ENCODE measurements at regions not wholly inside any gene's neighbourhood (a gene's known extent, or its start where the extent isn't known, plus 50 kb on each side); places are given as distances from the start of the nearest gene placed in this dataset.

GRCh38 chr12:19643635-19644034, 204.3 kb downstream of the AEBP2 start:
- no peaks in the 10 kb centered on the region for H4K20me1 ChIP-seq (replicated peaks; ENCODE audit: control insufficient read depth, insufficient read depth, low read length)
- FAIRE-seq (no peak), DNase-seq (ENCODE audit: extremely low read depth in 1 of 4, low spot score in 3 of 4) (peak in 2 of 4 experiments; percentile 3 to 5), ATAC-seq (no peak)
- H3K36me3 ChIP-seq (ENCODE audit: control insufficient read depth, insufficient read depth, low read length) = no peaks in the 10 kb centered on the region
- WGBS (ENCODE audit: insufficient coverage, low coverage, missing lambda C conversion rate) = 0% methylated on average over 5 of the region's 5 CpGs
- H3K79me2 ChIP-seq (ENCODE audit: control insufficient read depth, insufficient read depth, low read length) = no peaks in the 10 kb centered on the region
- H3K9ac ChIP-seq (ENCODE audit: insufficient read depth in 1 of 2, low read depth in 2 of 2, low read length in 2 of 2) = no peak overlapping the region
- CTCF ChIA-PET (ENCODE audit: low intra/inter-chr PET ratio) = no interaction called here
- POLR2A ChIA-PET = no interaction called here
- in situ Hi-C loops (cut with MboI) = no loop called here
- intact Hi-C loops (cut with micrococcal nuclease) = loop anchor here (1.0 kb wide), 1 partner anchor 70 kb away; no protein-coding TSS in a partner anchor
- no peaks in the 10 kb centered on the region for H3K9me3 ChIP-seq (replicated peaks; ENCODE audit: control insufficient read depth, insufficient read depth, low read depth, low read length)
- no peak overlapping the region for H2AFZ ChIP-seq (ENCODE audit: low read depth, low read length)
- H3K27ac ChIP-seq (ENCODE audit: extremely low read depth, low read depth, low read length) = no peak overlapping the region
- H3K27me3 ChIP-seq (ENCODE audit: control insufficient read depth in 2 of 2, insufficient read depth in 2 of 2, low read length in 2 of 2) = no peaks in the 10 kb centered on the region
- no peak overlapping the region for H3K4me3 ChIP-seq
- TF ChIP-seq CEBPG (CRISPR knock-in tag; IDR thresholded peaks at IDR 0.05) (no peak), CEBPG (tag; conservative IDR thresholded peaks at IDR 0.05 in 1 of 2, IDR thresholded peaks at IDR 0.05 in 1 of 2) (0 out of 4 replicates have a peak, but pooled peaks of 1 of the 2 experiments have one; percentile 6), CTCF (IDR thresholded peaks at IDR 0.05 in 2 of 3, conservative IDR thresholded peaks at IDR 0.05 in 1 of 3; ENCODE audit: insufficient read depth in 2 of 3, low read depth in 1 of 3, low read length in 3 of 3) (peak; percentile 5 to 28 (median 27); a peak in 3 of 6 replicates), RAD21 (CRISPR knock-in tag; conservative IDR thresholded peaks at IDR 0.05 in 1 of 2, IDR thresholded peaks at IDR 0.05 in 1 of 2) (peak; percentile 15 to 39; a peak in 2 of 4 replicates), ZNF263 (CRISPR knock-in tag; IDR thresholded peaks at IDR 0.05; ENCODE audit: borderline replicate concordance) (no peak), HNRNPH1 (optimal IDR thresholded peaks at IDR 0.05; ENCODE audit: low read depth, low read length) (no peak), CEBPB (tag; IDR thresholded peaks at IDR 0.05) (peak; percentile 55; the same call in 1 of the 2 replicates)
- TF ChIP-seq, protein P1, sequence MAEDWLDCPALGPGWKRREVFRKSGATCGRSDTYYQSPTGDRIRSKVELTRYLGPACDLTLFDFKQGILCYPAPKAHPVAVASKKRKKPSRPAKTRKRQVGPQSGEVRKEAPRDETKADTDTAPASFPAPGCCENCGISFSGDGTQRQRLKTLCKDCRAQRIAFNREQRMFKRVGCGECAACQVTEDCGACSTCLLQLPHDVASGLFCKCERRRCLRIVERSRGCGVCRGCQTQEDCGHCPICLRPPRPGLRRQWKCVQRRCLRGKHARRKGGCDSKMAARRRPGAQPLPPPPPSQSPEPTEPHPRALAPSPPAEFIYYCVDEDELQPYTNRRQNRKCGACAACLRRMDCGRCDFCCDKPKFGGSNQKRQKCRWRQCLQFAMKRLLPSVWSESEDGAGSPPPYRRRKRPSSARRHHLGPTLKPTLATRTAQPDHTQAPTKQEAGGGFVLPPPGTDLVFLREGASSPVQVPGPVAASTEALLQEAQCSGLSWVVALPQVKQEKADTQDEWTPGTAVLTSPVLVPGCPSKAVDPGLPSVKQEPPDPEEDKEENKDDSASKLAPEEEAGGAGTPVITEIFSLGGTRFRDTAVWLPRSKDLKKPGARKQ (CRISPR knock-in tag; IDR thresholded peaks at IDR 0.05) = no peak
- no peaks in the 10 kb centered on the region for H3K9me1 ChIP-seq (ENCODE audit: control insufficient read depth, insufficient read depth, low read length)
- no peaks in the 10 kb centered on the region; a peak in 2 of 5 replicates for H3K4me1 ChIP-seq (replicated peaks in 1 of 2; ENCODE audit: control insufficient read depth in 2 of 2, insufficient read depth in 2 of 2, low read length in 2 of 2)
- H3K4me2 ChIP-seq (ENCODE audit: insufficient read depth, low read length) = no peak overlapping the region
- BruUV-seq (replicated peaks) = no TSS peak

Data from K562 (cell line).